ENCODE measurements at regions not wholly inside any gene's neighbourhood (a gene's known extent, or its start where the extent isn't known, plus 50 kb on each side); places are given as distances from the start of the nearest gene placed in this dataset.

DNA sequence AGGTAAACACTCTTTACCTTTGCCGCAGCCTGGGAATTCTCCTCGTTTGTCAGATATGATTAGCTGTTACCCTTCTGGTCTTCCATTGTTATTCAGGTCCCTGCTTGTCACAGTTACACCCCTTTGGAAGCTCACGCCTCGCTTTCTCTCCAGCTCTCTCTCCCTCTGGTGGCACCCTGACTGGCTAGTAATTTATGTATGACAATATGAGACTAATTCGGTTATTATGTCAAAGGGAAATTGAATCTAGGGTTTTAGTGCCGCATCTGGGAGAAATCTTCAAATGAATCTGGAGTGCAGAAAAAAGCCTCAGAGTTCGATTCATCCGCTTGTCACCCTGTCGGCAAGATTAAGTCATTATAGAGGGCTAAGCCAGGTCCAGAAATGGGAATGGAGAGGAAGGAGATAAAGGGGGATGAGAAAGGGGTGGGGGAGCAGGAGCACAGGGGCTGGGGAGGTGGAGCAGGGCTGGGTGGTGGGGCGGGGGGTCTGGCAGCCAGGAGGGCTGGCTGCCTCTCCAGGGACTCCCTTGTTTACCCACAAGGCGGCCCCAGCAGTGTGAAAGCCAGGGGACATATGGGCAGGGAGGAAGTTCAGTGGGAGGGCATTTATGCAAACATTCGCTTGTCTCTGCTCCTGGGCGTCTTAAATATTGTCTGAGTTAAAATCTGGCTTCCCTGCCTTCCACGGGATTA is 179.0 kb upstream of the NECTIN1 start:
- Histone ChIP-seq H2AFZ (ENCODE audit: low read depth, low read length) (no peak overlapping the region), H3K9me3 (ENCODE audit: low read length) (no peaks in the 10 kb centered on the region), H3K4me3 (ENCODE audit: low read length) (no peak overlapping the region), H3K27me3 (ENCODE audit: insufficient read depth, low read length) (peaks cover 6% of the 10 kb centered on the region), H3K36me3 (ENCODE audit: insufficient read depth, low read length) (no peaks in the 10 kb centered on the region), H3K4me1 (ENCODE audit: insufficient read depth, low read length) (no peaks in the 10 kb centered on the region)

GRCh38 chr11:119907122-119907851 is 178.3 kb upstream of the NECTIN1 start:
- Histone ChIP-seq H2AFZ (ENCODE audit: low read depth, low read length) (no peak overlapping the region), H3K9me3 (ENCODE audit: low read length) (no peaks in the 10 kb centered on the region), H3K4me1 (ENCODE audit: insufficient read depth, low read length) (no peaks in the 10 kb centered on the region), H3K27me3 (ENCODE audit: insufficient read depth, low read length) (peaks cover 6% of the 10 kb centered on the region), H3K36me3 (ENCODE audit: insufficient read depth, low read length) (no peaks in the 10 kb centered on the region), H3K4me3 (ENCODE audit: low read length) (no peak overlapping the region)

GRCh38 chr11:119906376-119906775 is 177.4 kb upstream of the NECTIN1 start:
- H3K27me3 ChIP-seq (ENCODE audit: insufficient read depth, low read length): peaks cover 6% of the 10 kb centered on the region
- H3K9me3 ChIP-seq (ENCODE audit: low read length): no peaks in the 10 kb centered on the region
- H3K4me3 ChIP-seq (ENCODE audit: low read length): no peak overlapping the region
- no peaks in the 10 kb centered on the region for H3K4me1 ChIP-seq (ENCODE audit: insufficient read depth, low read length)
- no peaks in the 10 kb centered on the region for H3K36me3 ChIP-seq (ENCODE audit: insufficient read depth, low read length)
- H2AFZ ChIP-seq (ENCODE audit: low read depth, low read length): no peak overlapping the region

DNA sequence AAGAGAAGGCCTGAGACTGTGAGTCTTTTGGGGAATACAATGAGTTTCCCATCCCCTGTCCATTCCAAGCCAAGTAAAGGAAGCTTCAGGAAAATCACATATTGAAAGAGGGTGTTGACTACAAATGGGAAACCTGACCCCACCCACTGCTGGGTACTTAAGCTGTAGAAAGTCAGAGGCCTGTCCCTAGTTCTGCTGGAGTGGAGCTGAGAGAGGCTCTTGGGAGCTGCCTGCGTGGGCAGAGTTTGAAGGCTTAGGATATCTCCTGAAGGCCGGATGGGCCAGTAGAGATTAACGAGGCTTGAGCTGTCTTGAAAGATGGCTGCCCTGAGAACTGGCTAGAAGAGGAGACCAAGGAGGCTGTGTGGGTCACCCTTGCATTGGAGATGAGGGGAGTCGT is 176.2 kb upstream of the NECTIN1 start:
- Histone ChIP-seq H3K36me3 (ENCODE audit: insufficient read depth, low read length) (no peaks in the 10 kb centered on the region), H3K9me3 (ENCODE audit: low read length) (no peaks in the 10 kb centered on the region), H2AFZ (ENCODE audit: low read depth, low read length) (no peak overlapping the region), H3K4me1 (ENCODE audit: insufficient read depth, low read length) (no peaks in the 10 kb centered on the region), H3K27me3 (ENCODE audit: insufficient read depth, low read length) (peaks cover 6% of the 10 kb centered on the region), H3K4me3 (ENCODE audit: low read length) (no peak overlapping the region)

DNA sequence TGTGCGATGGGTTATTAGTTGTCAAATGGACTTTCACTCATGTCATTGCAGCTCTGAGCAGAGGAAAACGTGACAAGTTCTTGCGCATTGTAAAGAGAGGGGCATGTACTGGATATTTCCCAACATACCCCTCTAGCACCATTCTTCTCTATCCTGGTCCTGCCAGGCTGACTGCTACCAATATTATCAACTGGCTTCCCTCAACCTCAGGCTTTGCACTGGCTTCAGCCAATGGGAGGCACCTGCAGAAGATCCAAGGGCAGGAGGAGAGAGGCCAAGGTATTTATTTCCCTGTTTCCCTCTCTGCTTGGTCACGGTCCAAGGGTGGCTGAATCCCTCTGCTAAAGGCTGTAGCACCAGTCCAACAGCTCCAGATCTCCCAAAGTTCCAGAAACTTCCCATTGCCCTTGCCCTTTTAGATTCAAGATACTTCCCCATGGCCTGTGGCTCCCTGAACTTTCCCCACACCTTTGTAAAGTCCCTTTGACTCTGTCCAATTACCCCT is 175.6 kb upstream of the NECTIN1 start:
- H3K27me3 ChIP-seq (ENCODE audit: insufficient read depth, low read length): peaks cover 6% of the 10 kb centered on the region
- no peak overlapping the region for H2AFZ ChIP-seq (ENCODE audit: low read depth, low read length)
- no peaks in the 10 kb centered on the region for H3K36me3 ChIP-seq (ENCODE audit: insufficient read depth, low read length)
- H3K4me1 ChIP-seq (ENCODE audit: insufficient read depth, low read length): no peaks in the 10 kb centered on the region
- no peak overlapping the region for H3K4me3 ChIP-seq (ENCODE audit: low read length)
- no peaks in the 10 kb centered on the region for H3K9me3 ChIP-seq (ENCODE audit: low read length)

DNA sequence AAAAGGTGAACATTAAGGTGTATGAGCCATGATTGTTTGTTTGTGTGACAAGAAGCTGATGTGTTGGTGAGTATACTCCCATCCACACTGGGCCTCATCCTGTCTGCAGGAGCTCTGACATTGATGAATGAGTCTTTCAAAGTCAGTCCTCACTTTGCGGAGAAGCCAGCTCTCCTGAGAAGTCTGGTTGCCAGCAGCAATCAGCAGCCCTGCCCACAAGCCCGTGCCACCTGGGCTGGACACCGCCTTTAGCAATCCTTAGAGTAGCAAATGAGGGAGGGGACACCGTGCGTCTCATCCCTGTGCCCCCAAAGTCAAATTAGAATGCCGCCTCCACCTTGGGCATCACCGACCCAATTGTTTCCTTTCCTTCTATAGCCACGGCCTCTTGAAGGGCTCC is 174.8 kb upstream of the NECTIN1 start:
- no peaks in the 10 kb centered on the region for H3K4me1 ChIP-seq (ENCODE audit: insufficient read depth, low read length)
- H3K36me3 ChIP-seq (ENCODE audit: insufficient read depth, low read length): no peaks in the 10 kb centered on the region
- H3K27me3 ChIP-seq (ENCODE audit: insufficient read depth, low read length): peaks cover 6% of the 10 kb centered on the region
- H2AFZ ChIP-seq (ENCODE audit: low read depth, low read length): no peak overlapping the region
- no peaks in the 10 kb centered on the region for H3K9me3 ChIP-seq (ENCODE audit: low read length)
- H3K4me3 ChIP-seq (ENCODE audit: low read length): no peak overlapping the region

DNA sequence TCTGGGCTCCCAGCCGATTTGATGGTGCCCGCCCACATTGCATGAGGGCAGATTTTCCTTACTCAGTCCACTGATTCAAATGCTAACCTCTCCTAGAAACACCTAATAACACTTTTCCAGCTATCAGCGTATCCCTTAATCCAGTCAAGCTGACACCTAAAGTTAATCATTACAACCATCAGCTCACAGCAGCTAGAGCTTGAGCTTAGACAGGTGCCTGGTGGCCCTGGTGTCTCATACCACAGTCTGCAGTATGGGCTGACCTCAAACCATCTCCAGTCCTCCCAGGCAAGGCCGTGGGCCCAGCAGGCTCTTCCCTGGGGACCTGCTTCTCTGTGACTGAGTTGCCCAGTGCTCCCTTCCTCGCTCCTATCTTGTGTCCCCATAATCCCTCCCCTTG is 174.4 kb upstream of the NECTIN1 start:
- H3K4me3 ChIP-seq (ENCODE audit: low read length): no peak overlapping the region
- H3K27me3 ChIP-seq (ENCODE audit: insufficient read depth, low read length): peaks cover 6% of the 10 kb centered on the region
- no peak overlapping the region for H2AFZ ChIP-seq (ENCODE audit: low read depth, low read length)
- H3K4me1 ChIP-seq (ENCODE audit: insufficient read depth, low read length): no peaks in the 10 kb centered on the region
- H3K36me3 ChIP-seq (ENCODE audit: insufficient read depth, low read length): no peaks in the 10 kb centered on the region
- H3K9me3 ChIP-seq (ENCODE audit: low read length): no peaks in the 10 kb centered on the region

DNA sequence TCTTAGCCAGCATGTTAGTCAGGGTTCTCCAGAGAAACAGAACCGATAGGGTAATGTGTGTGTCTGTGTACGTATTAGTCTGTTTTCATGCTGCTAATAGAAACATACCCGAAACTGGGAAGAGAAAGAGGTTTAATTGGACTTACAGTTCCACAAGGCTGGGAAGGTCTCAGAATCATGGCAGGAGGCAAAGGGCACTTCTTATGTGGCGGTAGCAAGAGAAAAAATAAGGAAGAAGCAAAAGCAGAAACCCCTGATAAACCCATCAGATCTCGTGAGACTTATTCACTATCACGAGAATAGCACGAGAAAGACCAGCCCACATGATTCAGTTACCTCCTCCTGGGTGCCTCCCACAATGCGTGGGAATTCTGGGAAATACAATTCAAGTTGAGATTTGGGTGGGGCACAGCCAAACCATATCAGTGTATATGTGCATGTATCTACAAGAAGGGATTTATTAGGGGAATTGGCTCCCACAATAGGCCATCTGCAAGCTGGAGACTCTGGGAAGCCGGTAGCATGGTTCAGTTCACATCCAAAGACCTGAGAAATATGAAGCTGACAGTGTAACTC is 173.7 kb upstream of the NECTIN1 start:
- H3K36me3 ChIP-seq (ENCODE audit: insufficient read depth, low read length): no peaks in the 10 kb centered on the region
- no peak overlapping the region for H3K4me3 ChIP-seq (ENCODE audit: low read length)
- peaks cover 6% of the 10 kb centered on the region for H3K27me3 ChIP-seq (ENCODE audit: insufficient read depth, low read length)
- no peaks in the 10 kb centered on the region for H3K9me3 ChIP-seq (ENCODE audit: low read length)
- H3K4me1 ChIP-seq (ENCODE audit: insufficient read depth, low read length): no peaks in the 10 kb centered on the region
- no peak overlapping the region for H2AFZ ChIP-seq (ENCODE audit: low read depth, low read length)

GRCh38 chr11:119901657-119902577 is 172.9 kb upstream of the NECTIN1 start:
- Histone ChIP-seq H3K27me3 (ENCODE audit: insufficient read depth, low read length) (peaks cover 10% of the 10 kb centered on the region), H3K4me1 (ENCODE audit: insufficient read depth, low read length) (no peaks in the 10 kb centered on the region), H3K9me3 (ENCODE audit: low read length) (no peaks in the 10 kb centered on the region), H2AFZ (ENCODE audit: low read depth, low read length) (no peak overlapping the region), H3K4me3 (ENCODE audit: low read length) (no peak overlapping the region), H3K36me3 (ENCODE audit: insufficient read depth, low read length) (no peaks in the 10 kb centered on the region)

GRCh38 chr11:119899997-119900396 is 171.0 kb upstream of the NECTIN1 start:
- peaks cover 5% of the 10 kb centered on the region for H3K27me3 ChIP-seq (ENCODE audit: insufficient read depth, low read length)
- no peak overlapping the region for H3K4me3 ChIP-seq (ENCODE audit: low read length)
- no peaks in the 10 kb centered on the region for H3K9me3 ChIP-seq (ENCODE audit: low read length)
- no peaks in the 10 kb centered on the region for H3K4me1 ChIP-seq (ENCODE audit: insufficient read depth, low read length)
- no peak overlapping the region for H2AFZ ChIP-seq (ENCODE audit: low read depth, low read length)
- no peaks in the 10 kb centered on the region for H3K36me3 ChIP-seq (ENCODE audit: insufficient read depth, low read length)

- Histone ChIP-seq H3K4me3 (ENCODE audit: low read length) (no peak overlapping the region), H3K4me1 (ENCODE audit: insufficient read depth, low read length) (no peaks in the 10 kb centered on the region), H3K36me3 (ENCODE audit: insufficient read depth, low read length) (no peaks in the 10 kb centered on the region), H3K9me3 (ENCODE audit: low read length) (no peaks in the 10 kb centered on the region), H3K27me3 (ENCODE audit: insufficient read depth, low read length) (peaks cover 14% of the 10 kb centered on the region), H2AFZ (ENCODE audit: low read depth, low read length) (no peak overlapping the region)
These were observed 168.6 kb upstream of the NECTIN1 start for GRCh38 chr11:119897576-119897975.

DNA sequence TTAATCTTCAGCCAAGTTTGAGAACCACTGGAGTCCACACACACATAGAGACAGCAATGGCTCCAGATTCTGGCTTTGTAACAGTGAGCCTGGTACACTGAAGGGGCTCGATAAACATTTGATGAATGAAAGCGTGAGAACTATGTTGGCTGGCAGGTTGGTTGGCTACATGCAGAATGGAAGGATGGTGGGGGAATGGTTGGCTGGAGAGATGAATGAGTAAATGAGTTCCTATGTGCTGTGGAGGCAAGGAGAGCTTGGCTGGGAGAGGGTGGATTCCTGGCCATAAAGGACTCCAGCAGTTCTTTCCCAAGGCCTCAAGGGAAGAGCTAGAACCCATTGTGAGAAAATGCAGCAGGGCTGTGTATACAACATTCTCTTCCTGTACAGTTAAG is 168.0 kb upstream of the NECTIN1 start:
- peaks cover 18% of the 10 kb centered on the region for H3K27me3 ChIP-seq (ENCODE audit: insufficient read depth, low read length)
- no peaks in the 10 kb centered on the region for H3K36me3 ChIP-seq (ENCODE audit: insufficient read depth, low read length)
- H3K4me3 ChIP-seq (ENCODE audit: low read length): no peak overlapping the region

More for the DNA sequence above, 168.0 kb upstream of the NECTIN1 start:
- Histone ChIP-seq H3K4me1 (ENCODE audit: insufficient read depth, low read length) (no peaks in the 10 kb centered on the region), H2AFZ (ENCODE audit: low read depth, low read length) (no peak overlapping the region), H3K9me3 (ENCODE audit: low read length) (no peaks in the 10 kb centered on the region)
